A673 (cell line): ENCODE measurements at regions not wholly inside any gene's neighbourhood (a gene's known extent, or its start where the extent isn't known, plus 50 kb on each side); places are given as distances from the start of the nearest gene placed in this dataset.

Experiments
- EZH2 ChIP-seq: fragments of 200-600 bp; sonication (generic); IDR thresholded peaks from 2 replicates; pipeline ENCODE4 v1.6.1; 2017; ENCODE audit warnings: borderline replicate concordance, low read depth, mild to moderate bottlenecking, mixed read lengths, antibody characterized with exemption, low read length; ENCODE audit not compliant: poor library complexity, severe bottlenecking
- TF ChIP-seq, protein P1 (sequence below): fragments of 300-800, 200-600 bp; sonication (generic); conservative IDR thresholded peaks from 2 replicates; pipeline ENCODE4 v1.5.1; 2017; ENCODE audit warnings: low read depth, mild to moderate bottlenecking, antibody characterized with exemption, low read length, moderate library complexity, mixed read lengths

DNA sequence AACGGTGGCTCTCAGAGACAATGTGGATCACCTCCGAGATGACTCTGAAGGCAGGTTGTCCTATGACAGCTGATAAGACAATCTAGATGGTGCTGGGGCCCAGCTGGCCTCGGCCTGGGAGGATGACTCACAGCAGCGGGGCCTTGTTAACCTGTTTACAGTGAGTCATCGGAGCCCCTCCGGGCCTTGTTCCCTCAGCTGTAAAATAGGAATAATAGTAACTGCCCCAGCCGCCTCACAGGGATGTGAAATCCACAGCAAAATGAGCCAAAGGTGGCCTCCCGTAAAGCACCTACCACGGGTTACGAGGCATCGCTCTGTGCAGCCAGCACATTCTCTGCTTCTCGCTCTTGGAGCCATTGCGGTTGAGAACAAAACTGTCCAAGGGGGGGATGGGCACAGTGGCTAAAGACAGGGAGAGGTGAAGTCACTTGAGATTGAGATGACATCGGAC lies 88.6 kb upstream of the RASGRF1 start:
- TF ChIP-seq, protein P1, sequence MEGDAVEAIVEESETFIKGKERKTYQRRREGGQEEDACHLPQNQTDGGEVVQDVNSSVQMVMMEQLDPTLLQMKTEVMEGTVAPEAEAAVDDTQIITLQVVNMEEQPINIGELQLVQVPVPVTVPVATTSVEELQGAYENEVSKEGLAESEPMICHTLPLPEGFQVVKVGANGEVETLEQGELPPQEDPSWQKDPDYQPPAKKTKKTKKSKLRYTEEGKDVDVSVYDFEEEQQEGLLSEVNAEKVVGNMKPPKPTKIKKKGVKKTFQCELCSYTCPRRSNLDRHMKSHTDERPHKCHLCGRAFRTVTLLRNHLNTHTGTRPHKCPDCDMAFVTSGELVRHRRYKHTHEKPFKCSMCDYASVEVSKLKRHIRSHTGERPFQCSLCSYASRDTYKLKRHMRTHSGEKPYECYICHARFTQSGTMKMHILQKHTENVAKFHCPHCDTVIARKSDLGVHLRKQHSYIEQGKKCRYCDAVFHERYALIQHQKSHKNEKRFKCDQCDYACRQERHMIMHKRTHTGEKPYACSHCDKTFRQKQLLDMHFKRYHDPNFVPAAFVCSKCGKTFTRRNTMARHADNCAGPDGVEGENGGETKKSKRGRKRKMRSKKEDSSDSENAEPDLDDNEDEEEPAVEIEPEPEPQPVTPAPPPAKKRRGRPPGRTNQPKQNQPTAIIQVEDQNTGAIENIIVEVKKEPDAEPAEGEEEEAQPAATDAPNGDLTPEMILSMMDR: no peak
- no peak for TF ChIP-seq EZH2
